Mesenchymal stem cell (in vitro differentiated cells and primary cell): ENCODE measurements at regions not wholly inside any gene's neighbourhood (a gene's known extent, or its start where the extent isn't known, plus 50 kb on each side); places are given as distances from the start of the nearest gene placed in this dataset.

ENCODE experiments used
- DNase-seq: peaks from one replicate; pipeline ENCODE4 v3.0.0-alpha.2; 2013
- H2AFZ ChIP-seq: one replicate; pipeline ENCODE4 v1.6.1; 2013; ENCODE audit warnings: low read depth, mild to moderate bottlenecking, control low read depth, inconsistent platforms, low read length, moderate library complexity
- H2AK5ac ChIP-seq: 2 replicates; pipeline ENCODE4 v1.6.1; 2013; ENCODE audit warnings: low read length, moderate library complexity, mild to moderate bottlenecking, inconsistent platforms; ENCODE audit not compliant: severe bottlenecking
- H2BK120ac ChIP-seq: one replicate; pipeline ENCODE4 v1.6.1; 2013; ENCODE audit warnings: low read depth, mild to moderate bottlenecking, inconsistent platforms, low read length, moderate library complexity
- H2BK12ac ChIP-seq, 2 experiments: one replicate each; pipeline ENCODE4 v1.6.1; 2013; ENCODE audit warnings: inconsistent platforms in 2 of 2, low read length in 2 of 2, mild to moderate bottlenecking in 2 of 2, moderate library complexity in 2 of 2, control low read depth in 1 of 2
- H2BK15ac ChIP-seq: one replicate; pipeline ENCODE4 v1.6.1; 2013; ENCODE audit warnings: mild to moderate bottlenecking, low read depth, inconsistent platforms; ENCODE audit not compliant: poor library complexity, severe bottlenecking
- H2BK5ac ChIP-seq: 2 replicates; pipeline ENCODE4 v1.6.1; 2013; ENCODE audit warnings: low read depth, mild to moderate bottlenecking, low read length, control low read depth, inconsistent platforms; ENCODE audit not compliant: poor library complexity, severe bottlenecking
- H3K14ac ChIP-seq, 2 experiments: one replicate each; pipeline ENCODE4 v1.6.1; 2013; ENCODE audit warnings: inconsistent platforms in 2 of 2, low read length in 2 of 2, control low read depth in 1 of 2, mild to moderate bottlenecking in 1 of 2, moderate library complexity in 1 of 2
- H3K18ac ChIP-seq, 2 experiments: one replicate each; pipeline ENCODE4 v1.6.1; 2013; ENCODE audit warnings: inconsistent platforms in 2 of 2, low read length in 2 of 2, control low read depth in 1 of 2, low read depth in 1 of 2, mild to moderate bottlenecking in 1 of 2
- H3K23ac ChIP-seq, 2 experiments: one replicate each; pipeline ENCODE4 v1.6.1; 2013; ENCODE audit warnings: inconsistent platforms in 2 of 2, low read length in 2 of 2, mild to moderate bottlenecking in 2 of 2, moderate library complexity in 2 of 2, control low read depth in 1 of 2
- H3K27ac ChIP-seq: 2 replicates; pipeline ENCODE4 v1.5.1; 2013; ENCODE audit warnings: mild to moderate bottlenecking, moderate library complexity, low read length, control low read depth, inconsistent platforms; ENCODE audit not compliant: poor library complexity, severe bottlenecking
- H3K27me3 ChIP-seq, 2 experiments: 2 replicates each; pipeline versions ENCODE4 v1.6.1 to v1.7.0; 2013; ENCODE audit warnings: low read length in 2 of 2, mild to moderate bottlenecking in 2 of 2, moderate library complexity in 2 of 2, control low read depth in 1 of 2, inconsistent platforms in 1 of 2; ENCODE audit not compliant: control insufficient read depth in 1 of 2, insufficient read depth in 1 of 2
- H3K36me3 ChIP-seq, 2 experiments: 2 replicates each; pipeline versions ENCODE4 v1.6.1 to v1.7.0; 2013; ENCODE audit warnings: low read length in 2 of 2, control low read depth in 1 of 2, inconsistent platforms in 1 of 2, low read depth in 1 of 2, mild to moderate bottlenecking in 1 of 2; ENCODE audit not compliant: insufficient read depth in 2 of 2, control insufficient read depth in 1 of 2
- H3K4ac ChIP-seq, 2 experiments: one replicate each; pipeline ENCODE4 v1.6.1; 2013; ENCODE audit warnings: inconsistent platforms in 2 of 2, low read length in 2 of 2, mild to moderate bottlenecking in 2 of 2, moderate library complexity in 2 of 2, control low read depth in 1 of 2, low read depth in 1 of 2
- H3K4me1 ChIP-seq: 2 replicates; pipeline ENCODE4 v1.6.1; 2013; ENCODE audit warnings: low read depth, low read length, control low read depth; ENCODE audit not compliant: control insufficient read depth, insufficient read depth
- H3K4me2 ChIP-seq: 2 replicates; pipeline ENCODE4 v1.6.1; 2013; ENCODE audit warnings: low read length, mild to moderate bottlenecking, inconsistent platforms; ENCODE audit not compliant: poor library complexity, severe bottlenecking
- H3K4me3 ChIP-seq, 2 experiments: 2 replicates each; pipeline versions ENCODE4 v1.5.1 to v1.7.0; 2013; ENCODE audit warnings: low read length in 2 of 2, mild to moderate bottlenecking in 2 of 2, control low read depth in 1 of 2, low read depth in 1 of 2; ENCODE audit not compliant: insufficient read depth in 1 of 2
- H3K79me1 ChIP-seq: replicated peaks from 2 replicates; pipeline ENCODE4 v1.6.1; 2013; ENCODE audit warnings: mild to moderate bottlenecking, control low read depth, low read length, inconsistent platforms; ENCODE audit not compliant: poor library complexity, severe bottlenecking
- H3K9ac ChIP-seq: 2 replicates; pipeline ENCODE4 v1.7.0; 2013; ENCODE audit warnings: mild to moderate bottlenecking, low read length, moderate library complexity
- H3K9me3 ChIP-seq: 2 replicates; pipeline ENCODE4 v1.7.0; 2013; ENCODE audit warnings: mild to moderate bottlenecking, low read length; ENCODE audit not compliant: control insufficient read depth
- H4K8ac ChIP-seq: one replicate; pipeline ENCODE4 v1.6.1; 2013; ENCODE audit warnings: inconsistent platforms, mild to moderate bottlenecking, low read length, moderate library complexity
- H4K91ac ChIP-seq: one replicate; pipeline ENCODE4 v1.6.1; 2013; ENCODE audit warnings: mild to moderate bottlenecking, low read length, inconsistent platforms
- WGBS: methylation state at CpG from one replicate; pipeline ENCODE4 v1.1.7; 2013; ENCODE audit warnings: mixed read lengths; 5-methylcytosine and 5-hydroxymethylcytosine counted together

- H2BK15ac ChIP-seq = no peak overlapping the region
- H3K14ac ChIP-seq = no peak overlapping the region
- peaks cover 0 to 13% of the 10 kb centered on the region in 2 experiments for H3K27me3 ChIP-seq
- no peak overlapping the region for H3K4me2 ChIP-seq
- no peak overlapping the region for H3K9ac ChIP-seq
- H3K36me3 ChIP-seq = no peaks in the 10 kb centered on the region
- no peak overlapping the region for H2BK12ac ChIP-seq
- no peak overlapping the region for H3K4me3 ChIP-seq
- no peak overlapping the region for H2AK5ac ChIP-seq
- DNase-seq = no peak
- 75% methylated on average over 4 of the region's 4 CpGs for WGBS
- no peak overlapping the region for H4K91ac ChIP-seq
- H3K23ac ChIP-seq = no peak overlapping the region
- no peak overlapping the region for H2BK5ac ChIP-seq
- no peak overlapping the region for H2BK120ac ChIP-seq
- no peak overlapping the region for H3K18ac ChIP-seq
- H2AFZ ChIP-seq = no peak overlapping the region
- no peak overlapping the region for H3K27ac ChIP-seq
- H4K8ac ChIP-seq = no peak overlapping the region
- H3K4me1 ChIP-seq = no peaks in the 10 kb centered on the region
- no peaks in the 10 kb centered on the region for H3K9me3 ChIP-seq
- H3K4ac ChIP-seq = no peak overlapping the region
- H3K79me1 ChIP-seq = no peaks in the 10 kb centered on the region
Measured at GRCh38 chr1:181352695-181353094, 130.6 kb upstream of the CACNA1E start.

- H3K4ac ChIP-seq = no peak overlapping the region
- no peaks in the 10 kb centered on the region for H3K79me1 ChIP-seq
- H3K14ac ChIP-seq = no peak overlapping the region
- no peaks in the 10 kb centered on the region for H3K4me1 ChIP-seq
- H3K36me3 ChIP-seq = no peaks in the 10 kb centered on the region
- no peak overlapping the region for H2BK120ac ChIP-seq
- H4K8ac ChIP-seq = no peak overlapping the region
- H3K27me3 ChIP-seq = peaks cover 0 to 22% of the 10 kb centered on the region in 2 experiments
- H2AFZ ChIP-seq = no peak overlapping the region
- no peak overlapping the region for H2BK15ac ChIP-seq
- H4K91ac ChIP-seq = no peak overlapping the region
- H2AK5ac ChIP-seq = no peak overlapping the region
- H3K27ac ChIP-seq = no peak overlapping the region
- no peak for DNase-seq
- no peak overlapping the region for H3K9ac ChIP-seq
- H3K18ac ChIP-seq = no peak overlapping the region
- 56% methylated on average over 1 of the region's 1 CpG for WGBS
- H3K9me3 ChIP-seq = no peaks in the 10 kb centered on the region
- H3K4me3 ChIP-seq = no peak overlapping the region
- no peak overlapping the region for H2BK12ac ChIP-seq
- no peak overlapping the region for H3K23ac ChIP-seq
- no peak overlapping the region for H3K4me2 ChIP-seq
- H2BK5ac ChIP-seq = no peak overlapping the region
Measured at GRCh38 chr1:181353526-181353925, 129.8 kb upstream of the CACNA1E start.

GRCh38 chr1:181354865-181355264 lies 128.5 kb upstream of the CACNA1E start:
- Histone ChIP-seq H3K9me3 (no peaks in the 10 kb centered on the region), H2BK120ac (no peak overlapping the region), H3K79me1 (no peaks in the 10 kb centered on the region), H3K9ac (no peak overlapping the region), H3K4me3 (no peak overlapping the region), H3K18ac (no peak overlapping the region), H2AK5ac (no peak overlapping the region), H3K27me3 (peaks cover 0 to 31% of the 10 kb centered on the region in 2 experiments), H3K36me3 (no peaks in the 10 kb centered on the region), H4K91ac (no peak overlapping the region), H3K23ac (no peak overlapping the region), H3K27ac (no peak overlapping the region), H2BK12ac (no peak overlapping the region), H3K4ac (no peak overlapping the region), H2AFZ (no peak overlapping the region), H2BK5ac (no peak overlapping the region), H3K4me1 (no peaks in the 10 kb centered on the region), H3K4me2 (no peak overlapping the region), H3K14ac (no peak overlapping the region), H2BK15ac (no peak overlapping the region), H4K8ac (no peak overlapping the region)
- no peak for DNase-seq
- WGBS = 95% methylated on average over 3 of the region's 3 CpGs

- Histone ChIP-seq H3K27ac (no peak overlapping the region), H2BK5ac (no peak overlapping the region), H3K4me3 (no peak overlapping the region), H3K18ac (no peak overlapping the region), H3K27me3 (peaks cover 0 to 31% of the 10 kb centered on the region in 2 experiments), H2BK15ac (no peak overlapping the region), H4K91ac (no peak overlapping the region), H3K4me2 (no peak overlapping the region), H2AK5ac (no peak overlapping the region), H3K79me1 (no peaks in the 10 kb centered on the region), H3K9me3 (no peaks in the 10 kb centered on the region), H2AFZ (no peak overlapping the region), H3K9ac (no peak overlapping the region), H3K36me3 (no peaks in the 10 kb centered on the region), H2BK120ac (no peak overlapping the region), H2BK12ac (no peak overlapping the region), H3K14ac (no peak overlapping the region), H3K4ac (no peak overlapping the region), H4K8ac (no peak overlapping the region), H3K23ac (no peak overlapping the region), H3K4me1 (no peaks in the 10 kb centered on the region)
- no peak for DNase-seq
- 67% methylated on average over 10 of the region's 11 CpGs for WGBS
Measured at GRCh38 chr1:181356505-181357340, 126.6 kb upstream of the CACNA1E start.
